Fibroblast of lung (primary cell): ENCODE measurements at regions not wholly inside any gene's neighbourhood (a gene's known extent, or its start where the extent isn't known, plus 50 kb on each side); places are given as distances from the start of the nearest gene placed in this dataset.

Source experiments
- DNase-seq, 2 donors: peaks; one replicate each; pipeline versions ENCODE4 v3.0.0 to v3.0.0-alpha.2; 2010; ENCODE audit warnings: low read depth in 2 of 2
- H2AFZ ChIP-seq: 2 replicates; pipeline ENCODE4 v1.5.1; 2012; ENCODE audit warnings: low read length, control low read depth, inconsistent platforms
- H3K27ac ChIP-seq: 2 replicates; pipeline ENCODE4 v1.5.1; 2011; ENCODE audit warnings: low read length, control low read depth; ENCODE audit not compliant: insufficient read depth
- H3K27me3 ChIP-seq: 2 replicates; pipeline ENCODE4 v1.5.1; 2011; ENCODE audit warnings: mild to moderate bottlenecking, low read length; ENCODE audit not compliant: control insufficient read depth, insufficient read depth
- H3K36me3 ChIP-seq: 2 replicates; pipeline ENCODE4 v1.5.1; 2011; ENCODE audit warnings: low read length; ENCODE audit not compliant: control insufficient read depth, insufficient read depth
- H3K4me1 ChIP-seq: 2 replicates; pipeline ENCODE4 v1.5.1; 2011; ENCODE audit warnings: low read length; ENCODE audit not compliant: control insufficient read depth, insufficient read depth; ENCODE audit errors: extremely low read depth
- H3K4me2 ChIP-seq: 2 replicates; pipeline ENCODE4 v1.5.1; 2011; ENCODE audit warnings: low read length, control low read depth; ENCODE audit not compliant: insufficient read depth; ENCODE audit errors: extremely low read depth
- H3K4me3 ChIP-seq, 4 experiments: fragments of 200-600 bp in 1 of 4; sonication (generic) in 1 of 4; replicated peaks in 1 of 4; 2 replicates each; pipeline ENCODE4 v1.5.1; 2011 to 2016; ENCODE audit warnings: low read length in 4 of 4, low read depth in 3 of 4, mild to moderate bottlenecking in 3 of 4, control low read depth in 2 of 4, inconsistent platforms in 1 of 4, mixed read lengths in 1 of 4; ENCODE audit not compliant: insufficient read depth in 1 of 4; ENCODE audit errors: control extremely low read depth in 1 of 4
- H3K79me2 ChIP-seq: 2 replicates; pipeline ENCODE4 v1.5.1; 2012; ENCODE audit warnings: mild to moderate bottlenecking, low read length, inconsistent platforms; ENCODE audit not compliant: control insufficient read depth, insufficient read depth
- H3K9ac ChIP-seq: 2 replicates; pipeline ENCODE4 v1.5.1; 2011; ENCODE audit warnings: mild to moderate bottlenecking, low read length, control low read depth; ENCODE audit not compliant: insufficient read depth
- H3K9me3 ChIP-seq: 2 replicates; pipeline ENCODE4 v1.5.1; 2012; ENCODE audit warnings: low read depth, low read length; ENCODE audit not compliant: control insufficient read depth, insufficient read depth
- H4K20me1 ChIP-seq: 2 replicates; pipeline ENCODE4 v1.5.1; 2011; ENCODE audit warnings: low read length; ENCODE audit not compliant: control insufficient read depth, insufficient read depth; ENCODE audit errors: extremely low read depth
- EZH2 ChIP-seq: IDR thresholded peaks from 2 replicates; pipeline ENCODE4 v1.5.1; 2012; ENCODE audit warnings: low read length, control low read depth, mild to moderate bottlenecking; ENCODE audit errors: missing control alignments
- TF ChIP-seq, protein P1 (sequence below), 2 donors: IDR thresholded peaks in 1 of 2; conservative IDR thresholded peaks in 1 of 2; 1 replicate in 1 of 2; 2 replicates in 1 of 2; pipeline ENCODE4 v1.5.1; 2011 to 2012; ENCODE audit warnings: low read length in 2 of 2, control low read depth in 1 of 2, inconsistent platforms in 1 of 2, low read depth in 1 of 2, mild to moderate bottlenecking in 1 of 2

DNA sequence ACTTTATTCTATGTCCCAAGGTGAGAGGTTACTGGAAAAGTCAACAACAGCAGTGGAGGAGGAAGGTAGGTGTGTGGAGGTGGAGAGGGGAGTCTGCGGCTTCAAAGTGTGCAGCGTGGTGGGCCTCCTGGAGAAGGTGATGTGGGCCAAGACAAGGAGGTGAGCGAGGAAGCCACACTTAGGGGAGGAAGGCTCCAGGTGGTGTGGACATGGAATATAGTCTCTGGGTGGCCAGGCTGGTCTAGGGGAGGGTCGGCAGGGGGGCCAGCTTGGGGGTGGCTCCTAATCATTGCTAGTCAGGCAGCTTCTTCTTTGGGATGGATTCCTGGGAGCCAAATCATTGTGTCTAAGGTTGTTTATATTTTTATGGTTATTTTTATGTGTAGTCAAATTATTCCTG, 111.5 kb upstream of the CDH4 start:
- H3K9me3 ChIP-seq: no peaks in the 10 kb centered on the region
- TF ChIP-seq EZH2: no peak
- TF ChIP-seq, protein P1, sequence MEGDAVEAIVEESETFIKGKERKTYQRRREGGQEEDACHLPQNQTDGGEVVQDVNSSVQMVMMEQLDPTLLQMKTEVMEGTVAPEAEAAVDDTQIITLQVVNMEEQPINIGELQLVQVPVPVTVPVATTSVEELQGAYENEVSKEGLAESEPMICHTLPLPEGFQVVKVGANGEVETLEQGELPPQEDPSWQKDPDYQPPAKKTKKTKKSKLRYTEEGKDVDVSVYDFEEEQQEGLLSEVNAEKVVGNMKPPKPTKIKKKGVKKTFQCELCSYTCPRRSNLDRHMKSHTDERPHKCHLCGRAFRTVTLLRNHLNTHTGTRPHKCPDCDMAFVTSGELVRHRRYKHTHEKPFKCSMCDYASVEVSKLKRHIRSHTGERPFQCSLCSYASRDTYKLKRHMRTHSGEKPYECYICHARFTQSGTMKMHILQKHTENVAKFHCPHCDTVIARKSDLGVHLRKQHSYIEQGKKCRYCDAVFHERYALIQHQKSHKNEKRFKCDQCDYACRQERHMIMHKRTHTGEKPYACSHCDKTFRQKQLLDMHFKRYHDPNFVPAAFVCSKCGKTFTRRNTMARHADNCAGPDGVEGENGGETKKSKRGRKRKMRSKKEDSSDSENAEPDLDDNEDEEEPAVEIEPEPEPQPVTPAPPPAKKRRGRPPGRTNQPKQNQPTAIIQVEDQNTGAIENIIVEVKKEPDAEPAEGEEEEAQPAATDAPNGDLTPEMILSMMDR (conservative IDR thresholded peaks at IDR 0.05 in 1 of 2, IDR thresholded peaks at IDR 0.05 in 1 of 2; ENCODE audit: low read depth in 1 of 2, low read length in 2 of 2): no peak
- H3K4me2 ChIP-seq: no peak overlapping the region
- no peak overlapping the region for H3K4me3 ChIP-seq
- H2AFZ ChIP-seq: no peak overlapping the region
- peaks cover 13% of the 10 kb centered on the region for H3K27me3 ChIP-seq
- H3K79me2 ChIP-seq: no peaks in the 10 kb centered on the region
- H4K20me1 ChIP-seq: no peaks in the 10 kb centered on the region
- H3K27ac ChIP-seq: no peak overlapping the region
- DNase-seq: no peak
- H3K9ac ChIP-seq: no peak overlapping the region
- H3K4me1 ChIP-seq: no peaks in the 10 kb centered on the region
- no peaks in the 10 kb centered on the region for H3K36me3 ChIP-seq

GRCh38 chr20:61146023-61146422, 106.0 kb upstream of the CDH4 start:
- no peak overlapping the region for H3K9ac ChIP-seq
- no peak for TF ChIP-seq EZH2
- TF ChIP-seq, protein P1 (conservative IDR thresholded peaks at IDR 0.05 in 1 of 2, IDR thresholded peaks at IDR 0.05 in 1 of 2; ENCODE audit: low read depth in 1 of 2, low read length in 2 of 2): no peak
- no peaks in the 10 kb centered on the region for H3K36me3 ChIP-seq
- peak in 1 of 2 donors; percentile 33 for DNase-seq
- no peak overlapping the region for H3K4me2 ChIP-seq
- H3K4me1 ChIP-seq: no peaks in the 10 kb centered on the region
- H3K27ac ChIP-seq: no peak overlapping the region
- H3K9me3 ChIP-seq: no peaks in the 10 kb centered on the region
- H4K20me1 ChIP-seq: no peaks in the 10 kb centered on the region
- no peak overlapping the region for H2AFZ ChIP-seq
- peaks cover 7% of the 10 kb centered on the region for H3K27me3 ChIP-seq
- H3K4me3 ChIP-seq: no peak overlapping the region
- no peaks in the 10 kb centered on the region for H3K79me2 ChIP-seq

DNA sequence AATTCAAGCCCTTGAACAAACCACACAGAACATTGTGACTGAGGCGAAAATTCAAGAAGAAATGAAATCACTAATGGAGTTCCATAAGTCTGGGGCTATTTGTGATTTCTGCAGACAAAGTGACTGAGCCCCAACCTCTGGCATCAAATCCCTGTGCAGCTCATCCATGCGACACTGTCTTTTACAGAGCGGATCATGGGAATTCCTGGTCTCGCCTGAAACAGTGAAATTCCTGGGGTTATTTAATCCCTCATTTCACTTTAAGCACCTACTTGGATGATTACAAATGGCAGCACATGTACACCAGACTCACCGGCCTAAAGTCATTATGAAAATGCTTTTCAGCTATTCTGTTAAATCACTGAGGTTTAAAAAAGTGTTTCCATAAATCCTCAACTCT, 102.4 kb upstream of the CDH4 start:
- DNase-seq: no peak
- no peaks in the 10 kb centered on the region for H3K4me1 ChIP-seq
- TF ChIP-seq, protein P1 (conservative IDR thresholded peaks at IDR 0.05 in 1 of 2, IDR thresholded peaks at IDR 0.05 in 1 of 2; ENCODE audit: low read depth in 1 of 2, low read length in 2 of 2): no peak
- TF ChIP-seq EZH2: no peak
- no peak overlapping the region for H3K4me2 ChIP-seq
- no peak overlapping the region for H2AFZ ChIP-seq
- no peak overlapping the region for H3K27ac ChIP-seq
- H3K36me3 ChIP-seq: no peaks in the 10 kb centered on the region
- no peaks in the 10 kb centered on the region for H3K79me2 ChIP-seq
- no peaks in the 10 kb centered on the region for H3K9me3 ChIP-seq
- no peaks in the 10 kb centered on the region for H3K27me3 ChIP-seq
- H4K20me1 ChIP-seq: no peaks in the 10 kb centered on the region
- H3K4me3 ChIP-seq: no peak overlapping the region
- no peak overlapping the region for H3K9ac ChIP-seq
